ACC112 (cell line): ENCODE measurements at regions not wholly inside any gene's neighbourhood (a gene's known extent, or its start where the extent isn't known, plus 50 kb on each side); places are given as distances from the start of the nearest gene placed in this dataset.

ENCODE experiments used
- H2AFZ ChIP-seq: fragments of 200-600 bp; sonication (generic); one replicate; pipeline ENCODE4 v1.6.0; 2017; ENCODE audit warnings: antibody characterized with exemption, low read length; ENCODE audit not compliant: unreplicated experiment
- H3K27ac ChIP-seq: fragments of 200-600 bp; sonication (generic); 2 replicates; pipeline ENCODE4 v1.5.1; 2014; ENCODE audit warnings: low read depth, mild to moderate bottlenecking, antibody characterized with exemption, low read length, moderate library complexity
- H3K27me3 ChIP-seq: fragments of 200-600 bp; sonication (generic); 2 replicates; pipeline ENCODE4 v1.6.1; 2014; ENCODE audit warnings: mild to moderate bottlenecking, antibody characterized with exemption, low read length, moderate library complexity, mixed read lengths; ENCODE audit not compliant: insufficient read depth
- H3K36me3 ChIP-seq: fragments of 200-600 bp; sonication (generic); 2 replicates; pipeline ENCODE4 v1.6.1; 2016; ENCODE audit warnings: mild to moderate bottlenecking, antibody characterized with exemption, low read length, moderate library complexity, mixed read lengths; ENCODE audit not compliant: insufficient read depth
- H3K4me1 ChIP-seq: fragments of 200-600 bp; sonication (generic); one replicate; pipeline ENCODE4 v1.6.1; 2016; ENCODE audit warnings: low read length, mixed read lengths; ENCODE audit not compliant: insufficient read depth, unreplicated experiment, control insufficient read depth
- H3K4me3 ChIP-seq: fragments of 200-600 bp; sonication (generic); 2 replicates; pipeline ENCODE4 v1.5.1; 2014; ENCODE audit warnings: mild to moderate bottlenecking, low read depth, low read length
- H3K79me2 ChIP-seq: fragments of 200-600 bp; sonication (generic); one replicate; pipeline ENCODE4 v1.6.0; 2016; ENCODE audit warnings: low read length; ENCODE audit not compliant: control insufficient read depth, unreplicated experiment, insufficient read depth

DNA sequence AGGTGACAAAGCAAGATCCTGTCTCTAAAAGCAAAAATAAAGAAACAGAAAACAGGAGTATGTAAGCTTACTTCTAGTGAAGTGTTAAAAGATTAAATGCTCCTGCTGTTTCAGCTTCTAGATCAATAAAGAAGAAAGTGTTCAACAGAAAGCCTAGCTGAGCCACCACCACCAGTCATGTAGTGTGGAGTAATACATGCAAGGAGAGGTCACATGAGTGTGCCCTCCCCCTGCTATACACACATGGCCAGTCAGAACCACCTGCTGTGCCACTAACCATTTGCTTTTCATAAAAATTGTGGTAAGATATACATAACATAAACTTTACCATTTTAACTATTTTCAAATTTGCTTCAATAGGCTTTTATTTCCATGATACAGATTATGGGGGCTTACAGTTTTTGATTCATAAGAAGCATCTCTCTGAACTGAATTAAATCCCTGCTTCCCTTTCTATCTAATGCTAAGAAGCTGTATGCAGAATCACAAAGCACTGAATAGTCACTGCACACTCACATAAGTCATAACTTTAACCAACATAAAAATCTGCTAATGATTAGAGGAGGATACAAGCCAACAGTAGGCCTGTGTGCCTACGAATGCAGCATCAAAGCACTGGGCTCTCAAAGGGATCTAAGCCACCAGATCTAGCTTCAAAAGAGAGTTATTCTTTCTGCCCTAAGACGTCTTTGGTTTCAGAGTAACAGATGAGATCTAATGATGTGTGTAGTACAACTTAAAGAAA is 515.5 kb downstream of the C12orf50 start:
- Histone ChIP-seq H3K27me3 (no peaks in the 10 kb centered on the region), H3K79me2 (no peaks in the 10 kb centered on the region), H3K4me3 (no peak overlapping the region), H3K27ac (no peak overlapping the region), H3K36me3 (no peaks in the 10 kb centered on the region), H2AFZ (no peak overlapping the region), H3K4me1 (peaks cover 7% of the 10 kb centered on the region)

- Histone ChIP-seq H3K27ac (no peak overlapping the region), H3K4me3 (no peak overlapping the region), H3K27me3 (no peaks in the 10 kb centered on the region), H3K4me1 (peaks cover 7% of the 10 kb centered on the region), H2AFZ (no peak overlapping the region), H3K79me2 (no peaks in the 10 kb centered on the region), H3K36me3 (no peaks in the 10 kb centered on the region)
These were observed 517.8 kb downstream of the C12orf50 start for GRCh38 chr12:87511371-87511770.

DNA sequence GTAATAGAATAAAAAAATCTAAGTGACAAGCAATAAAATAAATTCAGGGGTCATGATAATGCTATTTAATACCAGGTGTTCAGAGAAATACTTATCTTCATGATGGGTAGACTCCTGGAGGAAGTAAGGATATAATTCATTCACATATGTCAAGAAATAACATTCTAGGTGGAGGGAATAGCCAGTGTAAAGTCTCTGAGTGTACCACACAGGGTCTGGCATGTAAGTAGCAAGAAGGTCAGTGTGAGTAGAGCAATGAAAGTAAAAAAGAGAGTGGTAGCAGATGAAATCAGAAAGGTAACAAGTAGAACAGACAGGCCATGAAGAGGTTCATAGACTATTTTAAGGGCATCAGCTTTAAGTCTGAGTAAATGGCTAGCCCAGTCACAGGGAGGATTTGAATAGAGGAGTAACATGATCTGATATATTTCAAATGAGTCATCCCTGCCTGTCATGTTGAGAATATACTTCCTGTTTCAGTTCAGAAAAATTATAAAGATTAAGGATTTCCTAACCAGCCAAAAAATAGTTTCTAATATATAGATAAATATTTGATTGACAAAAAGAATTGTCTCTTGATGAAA is 519.9 kb downstream of the C12orf50 start:
- peaks cover 7% of the 10 kb centered on the region for H3K4me1 ChIP-seq
- H3K27me3 ChIP-seq = no peaks in the 10 kb centered on the region
- H3K36me3 ChIP-seq = no peaks in the 10 kb centered on the region
- peak overlapping the region; percentile 33 for H3K27ac ChIP-seq
- no peak overlapping the region for H3K4me3 ChIP-seq
- H2AFZ ChIP-seq = peak overlapping the region; percentile 88
- no peaks in the 10 kb centered on the region for H3K79me2 ChIP-seq

DNA sequence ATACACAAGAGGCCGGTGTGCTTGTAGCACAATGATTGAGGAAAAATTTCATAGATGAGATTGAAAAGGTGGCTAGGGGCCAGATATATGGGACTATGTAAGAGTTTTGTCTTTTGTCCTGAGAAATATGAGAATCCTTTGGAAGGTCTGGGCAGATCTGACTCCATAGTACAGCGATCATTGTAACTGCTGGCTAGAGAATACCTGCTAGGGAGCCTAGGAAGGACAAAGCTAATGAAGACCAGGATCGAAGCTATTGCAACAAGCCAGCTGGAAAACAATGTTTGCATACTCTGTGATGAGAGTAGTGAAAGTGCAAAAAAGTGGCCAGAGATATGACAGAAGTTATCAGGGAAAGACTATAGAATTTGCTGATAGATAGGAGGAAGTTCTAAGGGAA is 537.6 kb downstream of the C12orf50 start:
- H3K4me1 ChIP-seq = no peaks in the 10 kb centered on the region
- no peak overlapping the region for H3K4me3 ChIP-seq
- no peaks in the 10 kb centered on the region for H3K79me2 ChIP-seq
- H3K27ac ChIP-seq = no peak overlapping the region
- H3K27me3 ChIP-seq = no peaks in the 10 kb centered on the region
- no peaks in the 10 kb centered on the region for H3K36me3 ChIP-seq
- no peak overlapping the region for H2AFZ ChIP-seq

GRCh38 chr12:87491089-87491488 is 538.1 kb downstream of the C12orf50 start:
- Histone ChIP-seq H3K27me3 (no peaks in the 10 kb centered on the region), H3K79me2 (no peaks in the 10 kb centered on the region), H3K4me3 (no peak overlapping the region), H3K36me3 (no peaks in the 10 kb centered on the region), H2AFZ (no peak overlapping the region), H3K4me1 (no peaks in the 10 kb centered on the region), H3K27ac (no peak overlapping the region)

DNA sequence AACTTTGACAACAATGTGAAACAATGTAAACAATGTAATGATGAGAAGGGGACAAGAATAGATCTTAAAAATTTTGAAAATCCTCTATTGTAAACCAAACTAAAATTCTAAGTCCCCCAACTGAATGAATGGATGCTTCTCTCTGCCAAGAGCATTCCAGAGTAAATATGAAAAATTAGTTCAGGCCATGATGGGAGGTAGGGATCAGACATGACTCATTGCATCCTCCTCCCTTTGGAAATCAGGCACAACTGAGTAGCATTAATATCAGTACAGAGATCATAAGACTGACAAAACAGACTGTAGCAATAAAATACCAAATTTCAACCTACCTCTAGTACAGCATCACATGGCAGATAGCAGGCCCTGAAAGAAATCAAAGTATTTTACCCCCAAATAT is 559.9 kb downstream of the C12orf50 start:
- H3K4me3 ChIP-seq = no peak overlapping the region
- H2AFZ ChIP-seq = no peak overlapping the region
- no peaks in the 10 kb centered on the region for H3K4me1 ChIP-seq
- no peak overlapping the region for H3K27ac ChIP-seq
- no peaks in the 10 kb centered on the region for H3K36me3 ChIP-seq
- no peaks in the 10 kb centered on the region for H3K79me2 ChIP-seq
- no peaks in the 10 kb centered on the region for H3K27me3 ChIP-seq

GRCh38 chr12:87467936-87468335 is 561.3 kb downstream of the C12orf50 start:
- Histone ChIP-seq H3K27ac (no peak overlapping the region), H3K27me3 (no peaks in the 10 kb centered on the region), H3K4me3 (no peak overlapping the region), H3K4me1 (no peaks in the 10 kb centered on the region), H3K79me2 (no peaks in the 10 kb centered on the region), H3K36me3 (no peaks in the 10 kb centered on the region), H2AFZ (no peak overlapping the region)

DNA sequence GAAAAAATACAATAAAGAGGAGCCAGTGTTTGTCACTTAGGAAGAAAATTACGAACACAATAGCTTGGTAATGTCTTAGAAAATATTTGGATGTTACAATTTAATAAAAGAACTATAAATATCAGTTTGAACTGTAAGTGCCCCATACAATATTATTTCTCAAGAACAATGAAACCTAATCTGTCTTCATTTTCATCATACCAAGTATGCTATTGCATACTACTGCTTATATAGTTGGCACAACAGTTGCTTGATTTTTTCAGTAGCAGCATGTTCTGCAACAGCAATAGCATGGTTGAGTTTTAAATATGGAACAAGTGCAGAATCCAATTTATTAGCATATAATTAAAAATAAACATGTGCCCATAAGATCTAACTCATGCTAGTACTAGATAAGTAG is 564.6 kb downstream of the C12orf50 start:
- no peaks in the 10 kb centered on the region for H3K27me3 ChIP-seq
- H3K4me1 ChIP-seq = no peaks in the 10 kb centered on the region
- H3K27ac ChIP-seq = no peak overlapping the region
- H3K4me3 ChIP-seq = no peak overlapping the region
- H3K79me2 ChIP-seq = no peaks in the 10 kb centered on the region
- H3K36me3 ChIP-seq = no peaks in the 10 kb centered on the region
- H2AFZ ChIP-seq = no peak overlapping the region

DNA sequence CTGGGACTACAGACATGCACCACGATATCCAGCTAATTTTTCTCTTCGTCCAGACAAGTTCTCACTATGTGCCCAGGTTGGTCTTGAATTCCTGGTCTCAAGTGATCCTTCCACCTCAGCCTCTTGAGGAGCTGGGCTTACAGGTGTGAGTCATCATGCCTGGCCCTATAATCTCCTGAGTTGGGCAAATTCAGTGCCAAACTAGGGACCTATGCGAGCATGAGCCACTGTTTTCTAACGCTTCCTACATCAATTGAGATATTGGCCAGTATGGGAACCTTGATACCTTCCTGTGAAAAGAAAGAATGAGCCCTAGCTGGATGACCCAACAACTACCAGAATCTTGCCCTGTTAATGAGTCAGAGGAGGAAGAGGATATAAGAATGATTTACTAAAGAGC is 585.2 kb downstream of the C12orf50 start:
- H3K4me3 ChIP-seq = no peak overlapping the region
- no peak overlapping the region for H3K27ac ChIP-seq
- H3K27me3 ChIP-seq = no peaks in the 10 kb centered on the region
- no peaks in the 10 kb centered on the region for H3K79me2 ChIP-seq
- no peak overlapping the region for H2AFZ ChIP-seq
- H3K4me1 ChIP-seq = peaks cover 20% of the 10 kb centered on the region
- H3K36me3 ChIP-seq = no peaks in the 10 kb centered on the region

DNA sequence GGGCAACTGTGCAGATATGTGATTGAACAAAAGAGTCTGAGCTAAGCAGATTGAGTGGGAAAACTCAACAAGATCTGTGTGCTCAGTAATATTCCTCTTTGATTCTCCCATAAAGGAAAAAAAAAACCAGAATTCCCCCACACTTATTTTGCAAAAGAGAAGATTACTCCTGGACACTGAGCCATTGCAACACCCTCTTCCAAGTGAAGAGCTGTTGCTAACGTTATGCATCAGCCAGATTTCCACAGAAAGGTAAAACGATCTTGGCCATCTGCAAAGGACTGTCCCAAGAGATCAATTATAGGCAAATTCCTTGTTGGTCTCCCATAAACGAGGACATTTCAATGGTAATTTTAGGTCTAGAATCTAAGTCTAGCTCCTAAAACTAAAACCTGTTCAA is 587.7 kb downstream of the C12orf50 start:
- Histone ChIP-seq H2AFZ (no peak overlapping the region), H3K4me3 (no peak overlapping the region), H3K79me2 (no peaks in the 10 kb centered on the region), H3K27me3 (no peaks in the 10 kb centered on the region), H3K36me3 (no peaks in the 10 kb centered on the region), H3K27ac (no peak overlapping the region), H3K4me1 (peaks cover 20% of the 10 kb centered on the region)
